Cardiac fibroblast (primary cell): ENCODE measurements at regions not wholly inside any gene's neighbourhood (a gene's known extent, or its start where the extent isn't known, plus 50 kb on each side); places are given as distances from the start of the nearest gene placed in this dataset.
"Not testable (repeated sequence)": the region's sequence is repeated elsewhere in the genome, so short reads cannot be mapped to it uniquely, and the experiment has no call there.

Experiments used
- DNase-seq, 2 donors: peaks; one replicate each; pipeline versions ENCODE4 v3.0.0 to v3.0.0-alpha.2; 2010; ENCODE audit warnings: low read depth in 2 of 2
- H3K4me3 ChIP-seq, 2 donors: replicated peaks in 1 of 2; 1 replicate in 1 of 2; 2 replicates in 1 of 2; pipeline ENCODE4 v1.5.1; 2011; ENCODE audit warnings: low read depth in 2 of 2, low read length in 2 of 2, mild to moderate bottlenecking in 2 of 2, moderate library complexity in 1 of 2
- TF ChIP-seq, protein P1 (sequence below): IDR thresholded peaks from one replicate; pipeline ENCODE4 v1.5.1; 2011; ENCODE audit warnings: low read depth, mild to moderate bottlenecking, low read length, inconsistent platforms

DNA sequence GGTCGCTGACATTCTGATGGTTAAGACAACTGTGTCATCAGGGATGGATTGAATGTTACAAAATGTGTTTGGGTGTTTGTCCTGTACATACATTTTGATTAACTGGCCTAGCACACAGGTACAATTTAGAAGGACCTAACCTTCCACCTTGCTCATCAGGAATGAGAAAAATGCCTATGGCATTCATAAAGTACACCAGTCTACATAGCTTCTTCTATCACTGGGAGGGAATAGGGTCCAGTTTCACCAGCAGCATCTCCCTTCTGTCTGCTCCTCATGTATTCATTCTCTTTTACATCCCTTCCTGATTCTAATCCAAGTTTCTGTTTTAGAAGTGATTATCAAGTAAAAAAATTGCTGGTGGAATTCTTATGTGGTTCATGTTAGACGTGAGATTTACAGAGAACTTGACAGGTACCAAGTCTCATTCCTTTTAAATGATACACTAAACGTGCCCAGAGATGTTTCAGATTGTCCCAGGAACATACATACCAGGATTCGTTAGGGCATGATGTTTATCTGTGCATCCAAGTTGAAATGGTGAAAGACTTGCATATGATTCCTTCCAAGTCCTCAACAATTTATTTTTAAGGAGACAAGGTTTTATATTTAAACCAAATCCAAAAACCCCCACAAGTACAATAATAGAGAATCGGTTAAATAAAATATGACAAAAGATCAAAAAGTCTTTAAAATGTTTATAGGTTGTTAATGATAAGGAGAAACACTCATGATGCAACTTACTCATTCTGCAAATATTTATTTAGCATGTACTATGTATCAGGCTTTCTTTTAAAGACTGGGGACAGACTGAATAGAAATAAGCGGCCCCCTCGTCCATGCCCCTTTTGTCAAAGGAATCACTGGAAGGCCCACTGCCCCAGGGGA lies 359.1 kb downstream of the ZNF674 start:
- DNase-seq, result no peak
- no peak overlapping the region for H3K4me3 ChIP-seq
- TF ChIP-seq, protein P1, sequence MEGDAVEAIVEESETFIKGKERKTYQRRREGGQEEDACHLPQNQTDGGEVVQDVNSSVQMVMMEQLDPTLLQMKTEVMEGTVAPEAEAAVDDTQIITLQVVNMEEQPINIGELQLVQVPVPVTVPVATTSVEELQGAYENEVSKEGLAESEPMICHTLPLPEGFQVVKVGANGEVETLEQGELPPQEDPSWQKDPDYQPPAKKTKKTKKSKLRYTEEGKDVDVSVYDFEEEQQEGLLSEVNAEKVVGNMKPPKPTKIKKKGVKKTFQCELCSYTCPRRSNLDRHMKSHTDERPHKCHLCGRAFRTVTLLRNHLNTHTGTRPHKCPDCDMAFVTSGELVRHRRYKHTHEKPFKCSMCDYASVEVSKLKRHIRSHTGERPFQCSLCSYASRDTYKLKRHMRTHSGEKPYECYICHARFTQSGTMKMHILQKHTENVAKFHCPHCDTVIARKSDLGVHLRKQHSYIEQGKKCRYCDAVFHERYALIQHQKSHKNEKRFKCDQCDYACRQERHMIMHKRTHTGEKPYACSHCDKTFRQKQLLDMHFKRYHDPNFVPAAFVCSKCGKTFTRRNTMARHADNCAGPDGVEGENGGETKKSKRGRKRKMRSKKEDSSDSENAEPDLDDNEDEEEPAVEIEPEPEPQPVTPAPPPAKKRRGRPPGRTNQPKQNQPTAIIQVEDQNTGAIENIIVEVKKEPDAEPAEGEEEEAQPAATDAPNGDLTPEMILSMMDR, result no peak

DNA sequence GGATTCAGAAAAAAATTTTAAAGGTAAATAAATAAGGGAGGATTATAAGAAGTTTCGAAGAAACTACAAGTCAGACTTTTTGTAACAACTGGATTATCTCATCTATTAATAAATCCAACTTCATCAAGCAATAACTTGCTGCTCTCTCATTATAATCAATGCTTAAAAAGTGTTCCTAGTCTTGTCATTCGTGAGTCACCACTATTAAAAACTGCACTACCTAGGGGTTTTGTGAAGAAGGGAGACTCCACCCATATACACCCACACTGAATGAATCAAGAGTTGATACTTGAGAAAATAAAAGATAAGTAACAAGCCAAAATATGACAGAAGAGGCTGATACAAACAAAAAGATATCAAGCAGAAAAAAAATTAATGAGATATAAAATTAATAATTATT lies 360.5 kb downstream of the ZNF674 start:
- no peak for DNase-seq
- TF ChIP-seq, protein P1, result no peak
- no peak overlapping the region for H3K4me3 ChIP-seq

DNA sequence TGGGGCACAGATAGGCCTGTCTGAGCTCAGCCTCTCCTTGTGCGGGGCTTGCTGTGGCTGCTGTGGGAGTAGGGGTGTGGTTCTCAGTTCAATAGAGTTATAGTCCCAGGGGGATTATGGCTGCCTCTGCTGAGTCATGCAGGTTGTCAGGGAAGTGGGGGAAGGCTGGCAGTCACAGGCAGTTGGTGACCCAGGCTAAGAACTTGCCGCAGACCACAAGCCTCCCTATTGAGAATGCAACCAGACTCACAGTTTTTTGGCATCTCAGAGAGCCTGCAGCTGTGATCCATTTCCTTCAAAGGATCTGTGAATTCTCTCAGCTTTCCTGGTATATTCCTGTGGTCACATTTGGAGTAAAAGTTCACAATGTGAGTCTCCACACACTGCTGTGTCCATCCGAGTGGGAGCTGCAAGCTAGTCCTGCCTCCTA lies 364.9 kb downstream of the ZNF674 start:
- H3K4me3 ChIP-seq, result no peak overlapping the region
- TF ChIP-seq, protein P1, result no peak
- DNase-seq, result peak; percentile 70 to 76

DNA sequence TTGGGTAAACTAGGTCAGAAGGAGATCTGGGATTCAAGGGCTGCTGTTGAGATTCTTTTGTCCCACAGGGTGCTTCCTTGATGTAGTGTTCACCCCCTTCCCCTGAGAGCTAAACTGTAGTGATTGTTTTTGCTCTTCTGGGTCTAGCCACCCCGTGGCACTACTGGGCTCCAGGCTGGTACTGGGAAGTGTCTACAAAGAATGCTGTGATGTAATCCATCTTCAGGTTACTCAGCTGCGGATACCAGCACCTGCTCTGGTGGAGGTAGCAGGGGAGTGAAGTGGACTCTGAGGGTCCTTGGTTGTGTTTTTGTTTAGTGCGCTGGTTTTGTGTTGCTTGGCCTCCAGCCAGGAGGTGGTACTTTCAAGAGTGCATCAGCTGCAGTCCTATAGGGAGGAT lies 365.5 kb downstream of the ZNF674 start:
- H3K4me3 ChIP-seq, result no peak overlapping the region
- DNase-seq, result no peak
- TF ChIP-seq, protein P1, result no peak

DNA sequence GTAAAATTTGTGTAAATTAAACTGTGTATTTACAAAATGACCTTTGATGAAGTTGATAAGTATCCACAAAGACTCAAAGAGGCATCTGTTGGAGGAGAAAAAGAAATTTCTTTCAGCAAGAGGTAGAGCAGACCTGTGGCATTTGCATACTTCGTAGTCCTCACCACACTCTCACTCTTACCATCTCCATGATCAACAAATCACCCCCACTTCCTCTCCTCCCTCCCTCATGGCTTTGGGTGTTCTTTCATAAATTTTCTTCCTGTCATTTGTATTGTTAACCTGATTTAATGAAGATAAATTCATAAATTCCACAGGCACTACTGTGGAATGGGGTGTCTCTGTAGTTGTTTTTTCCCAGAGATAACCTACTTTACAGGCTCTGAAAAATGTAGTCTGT lies 366.5 kb downstream of the ZNF674 start:
- no peak for DNase-seq
- H3K4me3 ChIP-seq, result no peak overlapping the region
- TF ChIP-seq, protein P1, result no peak

DNA sequence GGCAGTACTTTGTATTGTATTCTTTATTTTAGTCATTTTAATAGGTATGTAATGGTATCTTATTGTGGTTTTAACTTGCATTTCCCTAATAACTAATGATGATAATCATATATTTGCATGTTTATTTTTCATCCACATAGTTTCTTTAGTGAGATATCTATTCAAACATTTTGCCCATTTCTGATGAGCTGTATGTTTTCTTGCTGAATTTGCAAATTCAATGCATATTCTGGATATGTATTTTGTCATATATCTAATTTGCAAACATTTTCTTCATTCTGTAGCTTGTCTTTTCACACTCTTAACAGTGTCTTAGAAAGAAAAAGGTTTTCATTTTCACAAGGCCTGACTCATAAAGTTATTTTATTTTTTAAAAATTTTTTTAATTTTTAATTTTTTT lies 372.1 kb downstream of the ZNF674 start:
- no peak overlapping the region for H3K4me3 ChIP-seq
- TF ChIP-seq, protein P1, result no peak

DNA sequence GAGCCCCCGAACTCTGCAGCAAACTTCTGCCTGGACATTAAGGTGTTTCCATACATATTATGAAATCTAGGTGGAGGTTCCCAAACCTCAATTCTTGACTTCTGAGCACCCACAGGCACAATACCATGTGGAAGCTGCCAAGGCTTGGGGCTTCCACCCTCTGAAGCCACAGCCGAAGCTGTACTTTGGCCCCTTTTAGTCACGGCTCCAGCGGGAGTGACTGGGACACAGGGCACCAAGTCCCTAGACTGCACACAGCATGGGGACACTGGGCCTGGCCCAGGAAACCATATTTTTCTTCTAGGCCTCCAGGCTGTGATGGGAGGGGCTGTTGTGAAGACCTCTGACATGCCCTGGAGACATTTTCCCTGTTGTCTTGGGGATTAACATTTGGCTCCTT lies 373.8 kb downstream of the ZNF674 start:
- not testable (repeated sequence) for DNase-seq, H3K4me3 ChIP-seq

More for the DNA sequence above, 372.1 kb downstream of the ZNF674 start:
- no peak for DNase-seq
